ENCODE measurements at regions not wholly inside any gene's neighbourhood (a gene's known extent, or its start where the extent isn't known, plus 50 kb on each side); places are given as distances from the start of the nearest gene placed in this dataset.
"Not testable (repeated sequence)": the region's sequence is repeated elsewhere in the genome, so short reads cannot be mapped to it uniquely, and the experiment has no call there.

DNA sequence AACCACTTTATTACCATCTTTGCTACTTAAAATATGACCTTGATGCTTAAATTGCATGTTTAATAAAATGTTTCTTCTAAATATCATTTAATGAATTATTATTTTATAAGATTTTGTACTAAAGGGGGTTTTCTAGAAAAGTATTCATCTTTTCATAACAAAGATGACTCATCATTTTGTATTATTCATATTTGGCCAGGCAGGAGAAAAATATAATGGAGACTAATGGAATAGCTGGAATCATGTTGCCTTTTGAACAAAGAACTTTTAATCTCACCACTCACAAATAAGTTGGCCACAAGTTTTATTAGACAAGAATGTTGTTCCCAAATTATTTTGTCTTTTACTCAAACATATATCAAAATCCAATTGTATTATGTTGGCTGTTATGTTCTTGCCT is 882.4 kb downstream of the DSC3 start:
- no peak overlapping the region for H3K4me3 ChIP-seq (ENCODE audit: low read depth, low read length)
- no peak overlapping the region for H3K27ac ChIP-seq (ENCODE audit: low read depth, low read length)
- TF ChIP-seq, protein P1, sequence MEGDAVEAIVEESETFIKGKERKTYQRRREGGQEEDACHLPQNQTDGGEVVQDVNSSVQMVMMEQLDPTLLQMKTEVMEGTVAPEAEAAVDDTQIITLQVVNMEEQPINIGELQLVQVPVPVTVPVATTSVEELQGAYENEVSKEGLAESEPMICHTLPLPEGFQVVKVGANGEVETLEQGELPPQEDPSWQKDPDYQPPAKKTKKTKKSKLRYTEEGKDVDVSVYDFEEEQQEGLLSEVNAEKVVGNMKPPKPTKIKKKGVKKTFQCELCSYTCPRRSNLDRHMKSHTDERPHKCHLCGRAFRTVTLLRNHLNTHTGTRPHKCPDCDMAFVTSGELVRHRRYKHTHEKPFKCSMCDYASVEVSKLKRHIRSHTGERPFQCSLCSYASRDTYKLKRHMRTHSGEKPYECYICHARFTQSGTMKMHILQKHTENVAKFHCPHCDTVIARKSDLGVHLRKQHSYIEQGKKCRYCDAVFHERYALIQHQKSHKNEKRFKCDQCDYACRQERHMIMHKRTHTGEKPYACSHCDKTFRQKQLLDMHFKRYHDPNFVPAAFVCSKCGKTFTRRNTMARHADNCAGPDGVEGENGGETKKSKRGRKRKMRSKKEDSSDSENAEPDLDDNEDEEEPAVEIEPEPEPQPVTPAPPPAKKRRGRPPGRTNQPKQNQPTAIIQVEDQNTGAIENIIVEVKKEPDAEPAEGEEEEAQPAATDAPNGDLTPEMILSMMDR (IDR thresholded peaks at IDR 0.05; ENCODE audit: low read depth, low read length), result no peak
- DNase-seq (ENCODE audit: low read depth, low spot score), result no peak
- POLR2A ChIA-PET, result no interaction called here
- CTCF ChIA-PET, result no interaction called here
- H3K9me3 ChIP-seq (ENCODE audit: control insufficient read depth, insufficient read depth, low read length), result peaks cover 4% of the 10 kb centered on the region; the same call in 1 of the 2 replicates
- no peaks in the 10 kb centered on the region for H3K27me3 ChIP-seq (ENCODE audit: control insufficient read depth, insufficient read depth, low read length)

DNA sequence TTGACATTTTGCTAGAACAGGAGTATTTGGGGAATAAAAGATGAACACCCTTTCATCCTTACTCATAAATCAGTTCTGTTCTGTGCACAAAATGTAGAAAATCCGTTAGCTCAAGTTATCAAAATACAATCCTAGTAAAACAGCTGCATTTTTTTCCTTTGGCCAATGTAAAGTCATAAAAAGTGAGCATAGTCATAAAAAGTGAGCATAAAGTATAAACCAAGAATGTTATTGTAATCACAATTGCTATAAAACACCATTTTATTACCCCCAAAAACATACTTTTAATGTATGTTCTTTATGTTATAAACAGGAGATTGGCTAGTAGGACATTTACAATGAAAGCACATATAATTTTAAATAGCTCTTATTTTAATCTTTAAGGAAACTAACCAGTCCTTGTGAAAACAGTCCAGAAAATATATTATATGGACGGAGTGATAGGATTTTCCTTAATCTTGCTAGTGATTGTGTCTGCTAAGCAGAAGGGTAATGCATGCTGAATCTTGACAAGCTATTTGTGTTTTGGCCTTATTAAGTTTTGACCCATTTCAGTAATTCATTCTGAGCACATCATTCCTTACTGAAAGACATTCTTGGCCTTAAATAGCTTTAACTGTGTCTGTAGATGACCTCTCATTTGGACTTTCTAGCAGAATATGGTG is 891.8 kb downstream of the DSC3 start:
- DNase-seq (ENCODE audit: low read depth, low spot score), result no peak
- no peaks in the 10 kb centered on the region for H3K27me3 ChIP-seq (ENCODE audit: control insufficient read depth, insufficient read depth, low read length)
- no peak overlapping the region for H3K27ac ChIP-seq (ENCODE audit: low read depth, low read length)
- CTCF ChIA-PET, result no interaction called here
- TF ChIP-seq, protein P1 (IDR thresholded peaks at IDR 0.05; ENCODE audit: low read depth, low read length), result no peak
- POLR2A ChIA-PET, result no interaction called here
- no peaks in the 10 kb centered on the region for H3K9me3 ChIP-seq (ENCODE audit: control insufficient read depth, insufficient read depth, low read length)
- H3K4me3 ChIP-seq (ENCODE audit: low read depth, low read length), result no peak overlapping the region

DNA sequence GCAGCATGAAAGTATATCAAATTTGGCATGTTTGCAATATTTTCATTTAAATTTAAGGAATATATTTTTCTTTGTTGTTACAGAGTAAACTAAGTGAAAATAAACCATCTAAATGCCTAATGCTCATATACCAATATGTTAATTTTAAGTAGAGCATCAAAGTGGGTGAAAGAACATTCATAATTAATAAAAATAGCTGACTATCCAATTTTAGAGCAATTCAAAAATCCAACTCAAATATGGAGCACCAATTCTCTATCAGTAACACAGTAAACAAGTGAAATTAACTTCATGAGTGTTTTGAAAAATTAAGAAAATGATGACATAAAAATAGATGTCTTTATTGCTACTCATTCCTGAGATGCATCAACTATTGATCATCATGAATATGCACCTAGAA is 893.0 kb downstream of the DSC3 start:
- Histone ChIP-seq H3K27ac (ENCODE audit: low read depth, low read length) (no peak overlapping the region), H3K27me3 (ENCODE audit: control insufficient read depth, insufficient read depth, low read length) (no peaks in the 10 kb centered on the region), H3K9me3 (ENCODE audit: control insufficient read depth, insufficient read depth, low read length) (peaks cover 6% of the 10 kb centered on the region; the same call in 1 of the 2 replicates), H3K4me3 (ENCODE audit: low read depth, low read length) (no peak overlapping the region)
- no peak for DNase-seq (ENCODE audit: low read depth, low spot score)
- ChIA-PET POLR2A (no interaction called here), CTCF (no interaction called here)
- TF ChIP-seq, protein P1 (IDR thresholded peaks at IDR 0.05; ENCODE audit: low read depth, low read length), result no peak

DNA sequence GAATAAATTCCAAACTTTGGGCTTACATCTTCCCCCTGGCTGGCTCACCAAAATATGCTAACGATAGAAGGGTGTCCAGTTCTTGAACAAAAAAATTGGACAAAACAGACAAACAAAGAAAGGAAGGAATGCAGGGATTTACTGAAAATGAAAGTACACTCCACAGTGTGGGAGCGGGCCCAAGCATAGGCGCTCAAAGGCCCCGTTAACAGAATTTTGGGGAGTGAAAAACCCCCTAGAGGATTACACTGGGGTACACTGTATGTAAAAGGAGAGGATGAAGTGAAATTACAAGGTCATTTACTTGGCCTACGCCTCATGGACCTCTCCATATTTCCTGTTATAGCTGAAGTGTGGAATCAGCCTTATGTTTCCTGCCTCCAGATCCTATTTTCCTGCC is 899.7 kb downstream of the DSC3 start:
- TF ChIP-seq, protein P1 (IDR thresholded peaks at IDR 0.05; ENCODE audit: low read depth, low read length), result no peak
- H3K27me3 ChIP-seq (ENCODE audit: control insufficient read depth, insufficient read depth, low read length), result no peaks in the 10 kb centered on the region
- H3K9me3 ChIP-seq (ENCODE audit: control insufficient read depth, insufficient read depth, low read length), result peaks cover 22% of the 10 kb centered on the region
- H3K27ac ChIP-seq (ENCODE audit: low read depth, low read length), result no peak overlapping the region
- ChIA-PET CTCF (no interaction called here), POLR2A (no interaction called here)
- no peak overlapping the region for H3K4me3 ChIP-seq (ENCODE audit: low read depth, low read length)
- DNase-seq (ENCODE audit: low read depth, low spot score), result no peak

DNA sequence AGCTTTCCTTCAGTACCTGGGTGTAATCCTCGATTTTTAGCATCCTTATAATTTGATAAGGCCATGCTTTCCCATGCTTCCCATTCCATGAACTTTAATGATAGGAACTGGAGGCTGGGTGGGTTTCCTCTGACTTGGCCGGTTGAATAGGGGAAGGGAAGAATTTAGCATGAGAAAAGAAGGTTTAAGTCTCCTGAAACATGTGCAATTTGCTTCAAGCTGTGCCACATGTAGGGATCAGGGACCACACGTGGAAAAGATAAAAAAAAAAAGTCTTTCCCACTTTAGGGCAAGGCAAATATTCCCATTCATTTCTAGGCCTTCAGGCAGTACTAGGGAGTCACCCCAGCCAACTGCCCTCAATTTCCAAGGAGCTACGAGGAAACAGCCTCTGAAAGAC is 900.3 kb downstream of the DSC3 start:
- Histone ChIP-seq H3K4me3 (ENCODE audit: low read depth, low read length) (no peak overlapping the region), H3K9me3 (ENCODE audit: control insufficient read depth, insufficient read depth, low read length) (peaks cover 22% of the 10 kb centered on the region), H3K27me3 (ENCODE audit: control insufficient read depth, insufficient read depth, low read length) (no peaks in the 10 kb centered on the region), H3K27ac (ENCODE audit: low read depth, low read length) (no peak overlapping the region)
- POLR2A ChIA-PET, result no interaction called here
- CTCF ChIA-PET, result no interaction called here
- no peak for DNase-seq (ENCODE audit: low read depth, low spot score)
- TF ChIP-seq, protein P1 (IDR thresholded peaks at IDR 0.05; ENCODE audit: low read depth, low read length), result no peak

DNA sequence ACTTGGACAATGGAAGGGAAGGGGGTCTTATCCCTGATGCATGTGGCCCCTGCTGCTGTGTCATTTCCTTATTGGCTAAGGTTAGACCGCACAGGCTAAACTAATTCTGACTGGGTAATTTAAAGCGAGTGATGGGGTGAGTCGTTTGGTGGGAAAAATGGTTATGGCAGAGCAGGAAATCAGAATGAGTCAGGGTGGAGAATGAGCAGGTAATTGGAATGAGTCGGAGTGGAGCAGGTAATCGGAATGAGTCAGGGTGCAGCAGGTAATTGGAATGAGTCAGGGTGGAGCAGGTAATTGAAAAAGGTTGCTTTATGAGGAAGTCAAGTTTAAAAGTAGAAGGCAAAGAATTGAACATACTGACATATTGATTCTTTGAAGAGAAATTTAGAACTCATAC is 901.0 kb downstream of the DSC3 start:
- peaks cover 22% of the 10 kb centered on the region for H3K9me3 ChIP-seq (ENCODE audit: control insufficient read depth, insufficient read depth, low read length)
- H3K27me3 ChIP-seq (ENCODE audit: control insufficient read depth, insufficient read depth, low read length); H3K27ac ChIP-seq (ENCODE audit: low read depth, low read length); POLR2A ChIA-PET; CTCF ChIA-PET; DNase-seq (ENCODE audit: low read depth, low spot score); H3K4me3 ChIP-seq (ENCODE audit: low read depth, low read length): not testable (repeated sequence)

All from AG04450 (cell line).